Neuronal stem cell (in vitro differentiated cells): ENCODE measurements at regions not wholly inside any gene's neighbourhood (a gene's known extent, or its start where the extent isn't known, plus 50 kb on each side); places are given as distances from the start of the nearest gene placed in this dataset.

Experiments
- DNase-seq: peaks from one replicate; pipeline ENCODE4 v3.0.0-alpha.2; 2013; ENCODE audit warnings: low spot score
- H2AFZ ChIP-seq: one replicate; pipeline ENCODE4 v1.6.1; 2013; ENCODE audit warnings: mild to moderate bottlenecking, low read length, inconsistent platforms
- H2AK5ac ChIP-seq: 2 replicates; pipeline ENCODE4 v1.6.1; 2013; ENCODE audit warnings: low read depth, mild to moderate bottlenecking, inconsistent platforms, low read length, moderate library complexity, mixed read lengths
- H2BK120ac ChIP-seq: 2 replicates; pipeline ENCODE4 v1.6.1; 2013; ENCODE audit warnings: low read depth, mild to moderate bottlenecking, inconsistent platforms, low read length, moderate library complexity, mixed read lengths
- H2BK12ac ChIP-seq: one replicate; pipeline ENCODE4 v1.6.1; 2013; ENCODE audit warnings: low read length, inconsistent platforms
- H2BK15ac ChIP-seq: 2 replicates; pipeline ENCODE4 v1.6.1; 2013; ENCODE audit warnings: mild to moderate bottlenecking, low read length, inconsistent platforms, mixed read lengths
- H2BK5ac ChIP-seq: one replicate; pipeline ENCODE4 v1.6.1; 2013; ENCODE audit warnings: inconsistent platforms, mild to moderate bottlenecking, low read length, moderate library complexity
- H3K14ac ChIP-seq: one replicate; pipeline ENCODE4 v1.6.1; 2013; ENCODE audit warnings: low read length, inconsistent platforms
- H3K18ac ChIP-seq: 2 replicates; pipeline ENCODE4 v1.6.1; 2013; ENCODE audit warnings: low read length, inconsistent platforms
- H3K23ac ChIP-seq: 2 replicates; pipeline ENCODE4 v1.6.1; 2013; ENCODE audit warnings: low read depth, mild to moderate bottlenecking, mixed read lengths, low read length, inconsistent platforms; ENCODE audit not compliant: poor library complexity
- H3K27ac ChIP-seq: replicated peaks from 3 replicates; pipeline ENCODE4 v1.5.1; 2013; ENCODE audit warnings: low read length, inconsistent platforms
- H3K27me3 ChIP-seq, 3 experiments: 2 replicates each; pipeline ENCODE4 v1.6.1; 2013; ENCODE audit warnings: low read length in 3 of 3, mild to moderate bottlenecking in 2 of 3, inconsistent platforms in 1 of 3, low read depth in 1 of 3, mixed read lengths in 1 of 3, moderate library complexity in 1 of 3; ENCODE audit not compliant: control insufficient read depth in 3 of 3, insufficient read depth in 3 of 3
- H3K36me3 ChIP-seq, 2 donors: replicated peaks in 1 of 2; 2 replicates each; pipeline ENCODE4 v1.6.1; 2013; ENCODE audit warnings: low read length in 2 of 2; ENCODE audit not compliant: control insufficient read depth in 2 of 2, insufficient read depth in 2 of 2
- H3K4ac ChIP-seq: 2 replicates; pipeline ENCODE4 v1.6.1; 2013; ENCODE audit warnings: inconsistent platforms, mild to moderate bottlenecking, low read length, moderate library complexity
- H3K4me1 ChIP-seq, 2 donors: 1 replicate in 1 of 2; 2 replicates in 1 of 2; pipeline ENCODE4 v1.6.1; 2013; ENCODE audit warnings: low read length in 2 of 2, low read depth in 1 of 2; ENCODE audit not compliant: control insufficient read depth in 2 of 2, insufficient read depth in 1 of 2
- H3K4me2 ChIP-seq: one replicate; pipeline ENCODE4 v1.6.1; 2013; ENCODE audit warnings: mild to moderate bottlenecking, low read length, inconsistent platforms; ENCODE audit not compliant: insufficient read depth, poor library complexity, severe bottlenecking
- H3K4me3 ChIP-seq, 2 donors: 2 replicates each; pipeline ENCODE4 v1.5.1; 2013; ENCODE audit warnings: low read length in 2 of 2, mild to moderate bottlenecking in 2 of 2, inconsistent platforms in 1 of 2, moderate library complexity in 1 of 2
- H3K79me1 ChIP-seq: one replicate; pipeline ENCODE4 v1.6.1; 2013; ENCODE audit warnings: low read depth, mild to moderate bottlenecking, inconsistent platforms, low read length, moderate library complexity
- H3K9ac ChIP-seq: one replicate; pipeline ENCODE4 v1.6.1; 2013; ENCODE audit warnings: mild to moderate bottlenecking, low read depth, low read length, inconsistent platforms; ENCODE audit not compliant: poor library complexity
- H3K9me3 ChIP-seq, 2 donors: replicated peaks in 1 of 2; 2 replicates each; pipeline versions ENCODE3 to v1.6.1; 2013; ENCODE audit warnings: low read length in 2 of 2, mild to moderate bottlenecking in 2 of 2, inconsistent platforms in 1 of 2, low read depth in 1 of 2, mixed read lengths in 1 of 2, moderate library complexity in 1 of 2; ENCODE audit not compliant: control insufficient read depth in 2 of 2, insufficient read depth in 1 of 2
- H4K8ac ChIP-seq: one replicate; pipeline ENCODE4 v1.6.1; 2013; ENCODE audit warnings: low read depth, mild to moderate bottlenecking, inconsistent platforms, low read length, moderate library complexity
- H4K91ac ChIP-seq: one replicate; pipeline ENCODE4 v1.6.1; 2013; ENCODE audit warnings: low read length, low read depth, mild to moderate bottlenecking, inconsistent platforms; ENCODE audit not compliant: poor library complexity
- WGBS, 2 donors: extraction: QIAGEN DNeasy Blood & Tissue Kit; methylation state at CpG; one replicate each; pipeline ENCODE4 v1.1.7; 2013; ENCODE audit warnings: missing lambda C conversion rate in 2 of 2, mixed read lengths in 1 of 2; ENCODE audit not compliant: insufficient read length in 2 of 2, insufficient replicate concordance in 1 of 2; ENCODE audit errors: extremely low coverage in 2 of 2; 5-methylcytosine and 5-hydroxymethylcytosine counted together

- Histone ChIP-seq H3K27ac (no peak overlapping the region), H3K4me1 (no peaks in the 10 kb centered on the region), H3K36me3 (no peaks in the 10 kb centered on the region), H3K9ac (no peak overlapping the region), H3K23ac (no peak overlapping the region), H3K79me1 (no peaks in the 10 kb centered on the region), H4K91ac (no peak overlapping the region), H3K14ac (no peak overlapping the region), H4K8ac (no peak overlapping the region), H3K18ac (no peak overlapping the region), H2AK5ac (no peak overlapping the region), H2BK12ac (no peak overlapping the region), H3K4ac (no peak overlapping the region), H2BK120ac (no peak overlapping the region), H3K27me3 (peaks cover 0 to 3% (median 0%) of the 10 kb centered on the region in 3 experiments), H3K9me3 (no peaks in the 10 kb centered on the region), H2BK15ac (no peak overlapping the region), H2AFZ (no peak overlapping the region), H3K4me3 (no peak overlapping the region), H2BK5ac (no peak overlapping the region), H3K4me2 (no peak overlapping the region)
- DNase-seq: no peak
- no CpG with 5 or more reads among the region's 1 CpG for WGBS, 2 donors
Observed at GRCh38 chr3:109607897-109608296, 270.6 kb upstream of the DPPA4 start.

GRCh38 chr3:109608574-109608973 lies 271.2 kb upstream of the DPPA4 start:
- no peak overlapping the region for H2AK5ac ChIP-seq
- no peak overlapping the region for H2BK15ac ChIP-seq
- no peak for DNase-seq
- H2BK5ac ChIP-seq: no peak overlapping the region
- no peak overlapping the region for H3K4me3 ChIP-seq
- no CpG with 5 or more reads among the region's 9 CpGs for WGBS, 2 donors
- H3K27ac ChIP-seq: no peak overlapping the region
- no peak overlapping the region for H3K14ac ChIP-seq
- no peaks in the 10 kb centered on the region for H3K4me1 ChIP-seq
- no peaks in the 10 kb centered on the region for H3K79me1 ChIP-seq
- no peak overlapping the region for H2AFZ ChIP-seq
- no peak overlapping the region for H3K4ac ChIP-seq
- H3K9ac ChIP-seq: no peak overlapping the region
- H3K18ac ChIP-seq: no peak overlapping the region
- no peaks in the 10 kb centered on the region for H3K9me3 ChIP-seq
- no peak overlapping the region for H4K8ac ChIP-seq
- no peak overlapping the region for H3K23ac ChIP-seq
- H3K27me3 ChIP-seq: peaks cover 0 to 3% (median 0%) of the 10 kb centered on the region in 3 experiments
- no peak overlapping the region for H4K91ac ChIP-seq
- H2BK12ac ChIP-seq: no peak overlapping the region
- H2BK120ac ChIP-seq: no peak overlapping the region
- H3K4me2 ChIP-seq: no peak overlapping the region
- H3K36me3 ChIP-seq: no peaks in the 10 kb centered on the region

- Histone ChIP-seq H3K4me3 (no peak overlapping the region), H2AK5ac (no peak overlapping the region), H3K9ac (no peak overlapping the region), H3K4me1 (no peaks in the 10 kb centered on the region), H2AFZ (no peak overlapping the region), H2BK15ac (no peak overlapping the region), H4K8ac (no peak overlapping the region), H3K27me3 (no peaks in the 10 kb centered on the region), H3K27ac (no peak overlapping the region), H3K36me3 (no peaks in the 10 kb centered on the region), H2BK120ac (no peak overlapping the region), H3K18ac (no peak overlapping the region), H2BK5ac (no peak overlapping the region), H4K91ac (no peak overlapping the region), H3K14ac (no peak overlapping the region), H3K9me3 (no peaks in the 10 kb centered on the region), H3K4ac (no peak overlapping the region), H3K23ac (no peak overlapping the region), H3K79me1 (no peaks in the 10 kb centered on the region), H3K4me2 (no peak overlapping the region), H2BK12ac (no peak overlapping the region)
- WGBS, 2 donors: no CpG with 5 or more reads among the region's 2 CpGs
- no peak for DNase-seq
Observed at GRCh38 chr3:109618766-109619378, 281.5 kb upstream of the DPPA4 start.

- Histone ChIP-seq H3K4ac (no peak overlapping the region), H3K27ac (no peak overlapping the region), H3K27me3 (no peaks in the 10 kb centered on the region), H3K36me3 (no peaks in the 10 kb centered on the region), H3K9ac (no peak overlapping the region), H2BK120ac (no peak overlapping the region), H3K4me1 (no peaks in the 10 kb centered on the region), H4K8ac (no peak overlapping the region), H2BK15ac (no peak overlapping the region), H3K14ac (no peak overlapping the region), H3K4me3 (no peak overlapping the region), H2AK5ac (no peak overlapping the region), H3K9me3 (peaks cover 0 to 2% of the 10 kb centered on the region in 2 donors), H2BK5ac (no peak overlapping the region), H2AFZ (no peak overlapping the region), H3K23ac (no peak overlapping the region), H3K18ac (no peak overlapping the region), H2BK12ac (no peak overlapping the region), H3K4me2 (no peak overlapping the region), H3K79me1 (no peaks in the 10 kb centered on the region), H4K91ac (no peak overlapping the region)
- DNase-seq: no peak
Observed at GRCh38 chr3:109631897-109632296, 294.6 kb upstream of the DPPA4 start.
